Trophoblast cell (in vitro differentiated cells and primary cell): ENCODE measurements at regions not wholly inside any gene's neighbourhood (a gene's known extent, or its start where the extent isn't known, plus 50 kb on each side); places are given as distances from the start of the nearest gene placed in this dataset.

Experiments
- DNase-seq, 2 donors: peaks; one replicate each; pipeline ENCODE4 v3.0.0-alpha.2; 2016
- H2AFZ ChIP-seq: 2 replicates; pipeline ENCODE4 v1.6.1; 2013; ENCODE audit warnings: low read length, moderate library complexity, mild to moderate bottlenecking; ENCODE audit not compliant: insufficient read depth, poor library complexity
- H2AK5ac ChIP-seq: 2 replicates; pipeline ENCODE4 v1.6.1; 2013; ENCODE audit warnings: mild to moderate bottlenecking, low read length
- H2BK120ac ChIP-seq: 2 replicates; pipeline ENCODE4 v1.6.1; 2013; ENCODE audit warnings: low read length, mild to moderate bottlenecking, moderate library complexity; ENCODE audit not compliant: insufficient read depth, poor library complexity
- H2BK12ac ChIP-seq: 2 replicates; pipeline ENCODE4 v1.6.1; 2013; ENCODE audit warnings: mild to moderate bottlenecking, low read length, moderate library complexity
- H2BK5ac ChIP-seq: 2 replicates; pipeline ENCODE4 v1.6.1; 2013; ENCODE audit warnings: low read length, low read depth, moderate library complexity, mild to moderate bottlenecking; ENCODE audit not compliant: poor library complexity
- H3K14ac ChIP-seq: 2 replicates; pipeline ENCODE4 v1.6.1; 2013; ENCODE audit warnings: mild to moderate bottlenecking, low read length
- H3K18ac ChIP-seq: 2 replicates; pipeline ENCODE4 v1.6.1; 2013; ENCODE audit warnings: mild to moderate bottlenecking, low read length
- H3K23ac ChIP-seq: 2 replicates; pipeline ENCODE4 v1.6.1; 2013; ENCODE audit warnings: low read length
- H3K27ac ChIP-seq: 2 replicates; pipeline ENCODE4 v1.5.1; 2013; ENCODE audit warnings: low read depth, mild to moderate bottlenecking, inconsistent platforms, low read length, moderate library complexity
- H3K27me3 ChIP-seq: 2 replicates; pipeline ENCODE4 v1.6.1; 2013; ENCODE audit warnings: inconsistent platforms, mild to moderate bottlenecking, low read length, moderate library complexity; ENCODE audit not compliant: insufficient read depth
- H3K36me3 ChIP-seq, 2 experiments: 1 replicate in 1 of 2; 2 replicates in 1 of 2; pipeline ENCODE4 v1.6.1; 2013; ENCODE audit warnings: low read length in 2 of 2, mild to moderate bottlenecking in 2 of 2, moderate library complexity in 1 of 2; ENCODE audit not compliant: insufficient read depth in 2 of 2, control insufficient read depth in 1 of 2
- H3K4ac ChIP-seq: 2 replicates; pipeline ENCODE4 v1.6.1; 2013; ENCODE audit warnings: low read depth, mild to moderate bottlenecking, low read length, moderate library complexity
- H3K4me1 ChIP-seq, 2 experiments: 1 replicate in 1 of 2; 2 replicates in 1 of 2; pipeline ENCODE4 v1.6.1; 2013; ENCODE audit warnings: low read length in 2 of 2, mild to moderate bottlenecking in 2 of 2, moderate library complexity in 1 of 2; ENCODE audit not compliant: insufficient read depth in 2 of 2, control insufficient read depth in 1 of 2
- H3K4me2 ChIP-seq: 2 replicates; pipeline ENCODE4 v1.6.1; 2013; ENCODE audit warnings: inconsistent platforms, mild to moderate bottlenecking, low read length, moderate library complexity
- H3K4me3 ChIP-seq: 2 replicates; pipeline ENCODE4 v1.5.1; 2013; ENCODE audit warnings: mild to moderate bottlenecking, low read depth, low read length, inconsistent platforms
- H3K79me1 ChIP-seq: one replicate; pipeline ENCODE4 v1.6.1; 2013; ENCODE audit warnings: low read length
- H3K79me2 ChIP-seq: 2 replicates; pipeline ENCODE4 v1.6.1; 2013; ENCODE audit warnings: low read length, mild to moderate bottlenecking; ENCODE audit not compliant: control insufficient read depth, insufficient read depth, poor library complexity
- H3K9ac ChIP-seq: 2 replicates; pipeline ENCODE4 v1.6.1; 2013; ENCODE audit warnings: mild to moderate bottlenecking, low read length
- H3K9me3 ChIP-seq: 2 replicates; pipeline ENCODE4 v1.6.1; 2013; ENCODE audit warnings: low read depth, mild to moderate bottlenecking, control low read depth, inconsistent platforms, low read length; ENCODE audit not compliant: insufficient read depth
- H4K12ac ChIP-seq: 2 replicates; pipeline ENCODE4 v1.6.1; 2013; ENCODE audit warnings: low read depth, mild to moderate bottlenecking, low read length, moderate library complexity
- H4K8ac ChIP-seq: 2 replicates; pipeline ENCODE4 v1.6.1; 2013; ENCODE audit warnings: low read depth, mild to moderate bottlenecking, low read length, moderate library complexity
- H4K91ac ChIP-seq: one replicate; pipeline ENCODE4 v1.6.1; 2013; ENCODE audit warnings: low read depth, mild to moderate bottlenecking, low read length, moderate library complexity
- WGBS: extraction: QIAGEN DNeasy Blood & Tissue Kit; methylation state at CpG from one replicate; pipeline ENCODE4 v1.1.7; 2013; ENCODE audit warnings: missing lambda C conversion rate; ENCODE audit not compliant: insufficient read length, insufficient coverage; ENCODE audit errors: extremely low coverage; 5-methylcytosine and 5-hydroxymethylcytosine counted together

DNA sequence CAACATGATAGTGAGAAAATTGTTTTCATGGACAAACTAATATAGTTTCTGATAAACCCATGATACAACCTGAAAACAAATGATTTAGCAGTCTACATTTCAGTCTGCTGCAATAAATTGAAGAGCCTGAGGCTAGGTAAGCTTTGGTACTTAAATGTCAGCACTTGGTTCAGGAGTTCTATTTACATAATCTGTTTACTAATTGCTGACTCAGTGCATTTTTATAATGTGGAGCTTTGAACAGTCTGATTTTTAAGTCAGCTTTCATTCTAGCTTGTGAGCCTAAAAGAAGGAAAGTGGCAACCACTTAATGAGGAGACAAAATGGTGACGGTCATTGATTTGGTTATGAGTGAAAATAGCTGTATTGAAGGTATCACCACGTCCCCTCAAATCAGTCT lies 488.6 kb downstream of the CPS1 start:
- Histone ChIP-seq H3K27ac (no peak overlapping the region), H4K91ac (no peak overlapping the region), H3K36me3 (no peaks in the 10 kb centered on the region), H3K18ac (no peak overlapping the region), H2BK5ac (no peak overlapping the region), H3K9ac (no peak overlapping the region), H2BK120ac (no peak overlapping the region), H3K79me2 (no peaks in the 10 kb centered on the region), H3K14ac (no peak overlapping the region), H3K23ac (no peak overlapping the region), H4K8ac (no peak overlapping the region), H3K27me3 (no peaks in the 10 kb centered on the region), H3K4me1 (no peaks in the 10 kb centered on the region), H3K9me3 (no peaks in the 10 kb centered on the region), H4K12ac (no peak overlapping the region), H3K79me1 (no peaks in the 10 kb centered on the region), H3K4me2 (no peak overlapping the region), H3K4ac (no peak overlapping the region), H2AK5ac (no peak overlapping the region), H3K4me3 (no peak overlapping the region), H2AFZ (no peak overlapping the region), H2BK12ac (no peak overlapping the region)
- no peak for DNase-seq
- WGBS, result no CpG with 5 or more reads among the region's 2 CpGs

DNA sequence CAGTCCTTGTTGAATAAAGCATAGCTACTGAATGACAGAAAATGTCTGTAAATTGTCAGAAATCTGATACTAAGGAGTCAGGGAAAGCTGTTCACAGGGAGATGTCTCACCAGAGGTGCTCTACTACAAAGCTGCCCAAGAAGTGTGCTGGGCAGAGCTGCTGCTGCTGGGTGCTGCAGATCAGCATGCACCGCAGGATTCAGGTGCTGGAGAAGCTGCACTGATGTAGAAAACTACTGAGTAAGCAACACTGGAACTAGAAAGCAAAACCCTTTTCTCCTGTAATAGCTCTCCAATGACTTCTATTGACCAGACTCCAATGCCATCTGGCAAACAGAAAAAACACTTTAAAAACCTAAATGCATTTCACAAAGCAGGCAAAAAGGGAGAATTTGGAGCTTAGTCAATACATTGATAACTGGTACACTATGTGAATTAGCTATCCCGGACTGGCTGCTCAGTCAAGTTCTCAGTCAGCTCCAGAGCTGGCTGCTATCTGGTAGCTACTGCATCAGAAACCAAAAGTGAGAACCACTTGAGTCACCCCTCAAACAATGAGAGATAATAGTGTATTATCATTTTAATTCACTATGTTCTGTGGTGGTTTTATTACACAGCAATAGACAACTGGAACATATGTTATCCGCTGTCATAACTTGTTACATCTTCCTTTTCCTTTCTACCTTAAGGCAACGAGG lies 493.1 kb downstream of the CPS1 start:
- no peak overlapping the region for H2BK5ac ChIP-seq
- no peak overlapping the region for H3K4ac ChIP-seq
- H3K79me1 ChIP-seq, result no peaks in the 10 kb centered on the region
- no peaks in the 10 kb centered on the region for H3K36me3 ChIP-seq
- WGBS, result no CpG with 5 or more reads among the region's 4 CpGs
- H4K8ac ChIP-seq, result no peak overlapping the region
- no peak overlapping the region for H3K4me2 ChIP-seq
- DNase-seq, result no peak
- H3K4me3 ChIP-seq, result no peak overlapping the region
- H3K14ac ChIP-seq, result no peak overlapping the region
- H2BK120ac ChIP-seq, result no peak overlapping the region
- no peak overlapping the region for H4K12ac ChIP-seq
- H3K27ac ChIP-seq, result no peak overlapping the region
- no peaks in the 10 kb centered on the region for H3K4me1 ChIP-seq
- H3K9ac ChIP-seq, result no peak overlapping the region
- H2AK5ac ChIP-seq, result no peak overlapping the region
- no peaks in the 10 kb centered on the region for H3K27me3 ChIP-seq
- no peak overlapping the region for H2AFZ ChIP-seq
- no peak overlapping the region for H4K91ac ChIP-seq
- no peak overlapping the region for H3K18ac ChIP-seq
- H3K23ac ChIP-seq, result no peak overlapping the region
- H3K9me3 ChIP-seq, result no peaks in the 10 kb centered on the region
- H3K79me2 ChIP-seq, result no peaks in the 10 kb centered on the region
- no peak overlapping the region for H2BK12ac ChIP-seq

DNA sequence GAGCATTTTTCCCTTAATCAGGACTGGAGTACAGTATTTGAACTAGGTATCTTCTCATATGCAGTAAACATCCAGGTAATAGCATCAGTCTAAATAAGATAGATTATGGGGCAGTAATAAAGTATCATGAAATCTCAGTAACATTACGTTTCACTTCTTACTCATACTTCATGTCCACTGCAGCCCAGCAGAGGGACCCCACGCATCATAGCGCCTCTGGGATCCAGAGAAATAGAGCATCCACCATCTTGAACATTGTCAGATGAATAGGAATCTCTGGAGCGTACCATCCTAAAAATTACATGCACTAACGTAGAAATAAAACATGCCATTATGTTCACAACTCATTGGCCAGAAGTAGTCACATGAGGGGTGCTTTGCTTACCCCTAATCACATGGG lies 499.0 kb downstream of the CPS1 start:
- H3K4ac ChIP-seq, result no peak overlapping the region
- H3K4me1 ChIP-seq, result no peaks in the 10 kb centered on the region
- no peak overlapping the region for H3K4me2 ChIP-seq
- H2BK120ac ChIP-seq, result no peak overlapping the region
- H3K36me3 ChIP-seq, result no peaks in the 10 kb centered on the region
- DNase-seq, result no peak
- no peaks in the 10 kb centered on the region for H3K27me3 ChIP-seq
- H4K12ac ChIP-seq, result no peak overlapping the region
- H3K79me2 ChIP-seq, result no peaks in the 10 kb centered on the region
- H3K79me1 ChIP-seq, result no peaks in the 10 kb centered on the region
- H2BK5ac ChIP-seq, result no peak overlapping the region
- no peak overlapping the region for H3K14ac ChIP-seq
- no peak overlapping the region for H4K8ac ChIP-seq
- H3K27ac ChIP-seq, result no peak overlapping the region
- WGBS, result no CpG with 5 or more reads among the region's 5 CpGs
- no peak overlapping the region for H2AK5ac ChIP-seq
- no peak overlapping the region for H3K18ac ChIP-seq
- no peak overlapping the region for H2BK12ac ChIP-seq
- no peak overlapping the region for H3K23ac ChIP-seq
- H4K91ac ChIP-seq, result no peak overlapping the region
- H3K9ac ChIP-seq, result no peak overlapping the region
- H3K9me3 ChIP-seq, result no peaks in the 10 kb centered on the region
- no peak overlapping the region for H2AFZ ChIP-seq
- no peak overlapping the region for H3K4me3 ChIP-seq

DNA sequence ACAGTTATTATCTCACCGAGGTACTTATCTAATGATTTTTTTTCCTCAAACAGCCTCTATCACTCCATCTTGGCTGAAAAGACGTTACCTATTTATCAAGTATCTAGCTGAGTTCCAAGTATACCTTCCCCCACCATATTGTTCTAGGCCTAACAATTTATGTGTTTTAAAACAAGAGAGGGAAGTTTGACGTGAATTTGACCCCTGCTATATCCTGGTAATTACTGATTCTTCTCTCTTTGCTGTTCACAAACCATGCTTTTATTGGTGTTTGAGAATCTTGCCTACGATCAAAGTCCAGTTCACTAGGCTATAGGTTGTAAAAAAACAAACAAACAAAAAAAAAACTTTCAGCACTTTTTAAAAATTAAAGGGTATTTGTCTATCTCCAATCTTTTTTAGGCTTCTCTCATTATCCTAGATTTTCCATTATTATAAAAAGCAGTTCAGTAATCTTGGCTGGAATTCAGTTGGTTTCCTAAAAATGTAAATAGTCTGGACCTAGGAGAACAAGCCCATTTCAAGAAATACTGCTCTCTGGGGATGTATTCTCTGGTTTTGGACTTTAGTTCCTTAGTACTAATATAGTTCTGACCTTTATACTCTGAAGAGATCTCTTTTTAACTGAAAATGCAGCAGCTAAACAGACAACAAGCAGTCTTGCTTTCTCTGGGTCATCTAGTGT lies 505.4 kb downstream of the CPS1 start:
- no peak overlapping the region for H2AFZ ChIP-seq
- H3K79me1 ChIP-seq, result no peaks in the 10 kb centered on the region
- no peak overlapping the region for H2BK12ac ChIP-seq
- H3K79me2 ChIP-seq, result no peaks in the 10 kb centered on the region
- no peak overlapping the region for H2BK5ac ChIP-seq
- no peak overlapping the region for H3K18ac ChIP-seq
- H3K9ac ChIP-seq, result no peak overlapping the region
- DNase-seq, result no peak
- no peaks in the 10 kb centered on the region for H3K27me3 ChIP-seq
- H3K27ac ChIP-seq, result no peak overlapping the region
- H3K36me3 ChIP-seq, result no peaks in the 10 kb centered on the region
- no CpG with 5 or more reads among the region's 4 CpGs for WGBS
- no peaks in the 10 kb centered on the region for H3K9me3 ChIP-seq
- no peak overlapping the region for H3K4ac ChIP-seq
- H3K14ac ChIP-seq, result no peak overlapping the region
- H3K4me1 ChIP-seq, result no peaks in the 10 kb centered on the region
- H3K4me3 ChIP-seq, result no peak overlapping the region
- H3K4me2 ChIP-seq, result no peak overlapping the region
- H4K12ac ChIP-seq, result no peak overlapping the region
- H3K23ac ChIP-seq, result no peak overlapping the region
- H2AK5ac ChIP-seq, result no peak overlapping the region
- no peak overlapping the region for H4K8ac ChIP-seq
- no peak overlapping the region for H4K91ac ChIP-seq
- H2BK120ac ChIP-seq, result no peak overlapping the region
